K562 (cell line): ENCODE measurements at regions not wholly inside any gene's neighbourhood (a gene's known extent, or its start where the extent isn't known, plus 50 kb on each side); places are given as distances from the start of the nearest gene placed in this dataset. TPM values are rescaled to one million over a fixed set of nuclear protein-coding genes. Genes with fewer than 3 reads are reported as not detected.
A peak's percentile ranks its signal among the peaks of the same experiment; 100 is the strongest.
"Not testable (repeated sequence)": the region's sequence is repeated elsewhere in the genome, so short reads cannot be mapped to it uniquely, and the experiment has no call there.

Experiments
- ATAC-seq: fragments of 200-7000 bp; cut with Tn5 transposase; 3 replicates; pipeline ENCODE4 v1.9.1; 2020; ENCODE audit warnings: moderate library complexity
- BruUV-seq: library from RNA; stranded (reverse); fragments of 400-500 nt; replicated peaks from 2 replicates; lab custom pipeline; 2021; lab: Mats Ljungman, UMichigan
- CTCF ChIA-PET: fragments of 300-600 bp; formaldehyde crosslinking; extraction: SDS; loops from one replicate; lab custom pipeline; 2021; ENCODE audit warnings: low intra/inter-chr PET ratio; lab: Yijun Ruan, JAX
- POLR2A ChIA-PET: fragments of 300-600, 350-650 bp; sonication (Branson Sonifier 250); formaldehyde crosslinking; extraction: SDS; loops from one replicate; lab custom pipeline; 2021; ENCODE audit warnings: antibody characterized with exemption, inconsistent platforms; lab: Yijun Ruan, JAX
- DNase-seq, 4 experiments: peaks; one replicate each; pipeline versions ENCODE4 v3.0.0 to v3.0.0-alpha.2; 2011 to 2018; ENCODE audit warnings: low spot score in 3 of 4, mixed read lengths in 3 of 4; ENCODE audit errors: extremely low read depth in 1 of 4
- FAIRE-seq: peaks from 2 replicates; lab custom pipeline; 2011; peaks lifted over from hg19 to GRCh38; lab: Jason Lieb, UNC
- H2AFZ ChIP-seq: 2 replicates; pipeline ENCODE4 v1.6.0; 2011; ENCODE audit warnings: low read depth, low read length, control low read depth, inconsistent platforms
- H3K27ac ChIP-seq: fragments of 200-600 bp; 3 replicates; pipeline ENCODE4 v1.8.0; 2011; ENCODE audit warnings: low read depth, mild to moderate bottlenecking, control low read depth, inconsistent platforms, low read length, moderate library complexity, mixed read lengths; ENCODE audit errors: extremely low read depth
- H3K27me3 ChIP-seq, 2 experiments: fragments of 300-600 bp in 1 of 2; 2 replicates in 1 of 2; 3 replicates in 1 of 2; pipeline versions ENCODE4 v1.6.0 to v1.8.0; 2011; ENCODE audit warnings: inconsistent platforms in 2 of 2, low read length in 2 of 2, mild to moderate bottlenecking in 1 of 2, mixed read lengths in 1 of 2, moderate library complexity in 1 of 2; ENCODE audit not compliant: control insufficient read depth in 2 of 2, insufficient read depth in 2 of 2
- H3K36me3 ChIP-seq: fragments of 300-600 bp; 3 replicates; pipeline ENCODE4 v1.8.0; 2011; ENCODE audit warnings: mild to moderate bottlenecking, low read length, inconsistent platforms; ENCODE audit not compliant: control insufficient read depth, insufficient read depth
- H3K4me1 ChIP-seq, 2 experiments: fragments of 200-600 bp in 1 of 2; replicated peaks in 1 of 2; 2 replicates in 1 of 2; 3 replicates in 1 of 2; pipeline versions ENCODE4 v1.5.1 to v1.8.0; 2011; ENCODE audit warnings: inconsistent platforms in 2 of 2, low read length in 2 of 2, mild to moderate bottlenecking in 1 of 2, mixed read lengths in 1 of 2, moderate library complexity in 1 of 2; ENCODE audit not compliant: control insufficient read depth in 2 of 2, insufficient read depth in 2 of 2
- H3K4me2 ChIP-seq: 2 replicates; pipeline ENCODE4 v1.6.1; 2011; ENCODE audit warnings: low read length, control low read depth, inconsistent platforms, mixed read lengths; ENCODE audit not compliant: insufficient read depth
- H3K4me3 ChIP-seq: fragments of 200-600 bp; sonication (generic), shearing (Covaris generic); 2 replicates; pipeline ENCODE4 v1.5.1; 2016; ENCODE audit warnings: control low read depth, inconsistent platforms
- H3K79me2 ChIP-seq: fragments of 200-600 bp; 3 replicates; pipeline ENCODE4 v1.8.0; 2011; ENCODE audit warnings: low read length, inconsistent platforms; ENCODE audit not compliant: control insufficient read depth, insufficient read depth
- H3K9ac ChIP-seq, 2 experiments: 2 replicates each; pipeline versions ENCODE4 v1.6.0 to v1.6.1; 2011; ENCODE audit warnings: low read depth in 2 of 2, low read length in 2 of 2, control low read depth in 1 of 2, inconsistent platforms in 1 of 2, mild to moderate bottlenecking in 1 of 2, mixed read lengths in 1 of 2; ENCODE audit not compliant: insufficient read depth in 1 of 2
- H3K9me1 ChIP-seq: one replicate; pipeline ENCODE4 v1.6.0; 2011; ENCODE audit warnings: inconsistent platforms, mild to moderate bottlenecking, low read length, moderate library complexity; ENCODE audit not compliant: control insufficient read depth, insufficient read depth
- H3K9me3 ChIP-seq: replicated peaks from 2 replicates; pipeline ENCODE4 v1.5.1; 2011; ENCODE audit warnings: low read depth, low read length, inconsistent platforms; ENCODE audit not compliant: control insufficient read depth, insufficient read depth
- H4K20me1 ChIP-seq: replicated peaks from 2 replicates; pipeline ENCODE4 v1.6.1; 2011; ENCODE audit warnings: low read length, inconsistent platforms, mixed read lengths; ENCODE audit not compliant: control insufficient read depth, insufficient read depth
- C11orf30 ChIP-seq: fragments of 450-650 bp; IDR thresholded peaks from 2 replicates; pipeline ENCODE4 v1.6.1; 2016; ENCODE audit warnings: low read depth, mild to moderate bottlenecking
- NRF1 ChIP-seq, 2 experiments: fragments of 450-650 bp; IDR thresholded peaks in 1 of 2; conservative IDR thresholded peaks in 1 of 2; 2 replicates each; pipeline ENCODE4 v1.6.1; 2014; ENCODE audit warnings: mild to moderate bottlenecking in 2 of 2
- ZNF316 ChIP-seq: fragments of 450-650 bp; IDR thresholded peaks from 2 replicates; pipeline ENCODE4 v1.6.1; 2016
- WGBS: fragments of 100-300 bp; shearing (Covaris generic); methylation state at CpG from one replicate; pipeline ENCODE4 v1.1.6; 2016; ENCODE audit warnings: low coverage, mixed read lengths; ENCODE audit not compliant: insufficient coverage; ENCODE audit errors: missing lambda C conversion rate; 5-methylcytosine and 5-hydroxymethylcytosine counted together
- in situ Hi-C: fragments of 300-500 bp; cut with MboI; formaldehyde crosslinking; loops from 4 replicates; pipeline ENCODE4 v1.15.0; 2018; ENCODE audit warnings: inconsistent platforms, mixed read lengths
- intact Hi-C: fragments of 100-400 bp; cut with micrococcal nuclease; formaldehyde crosslinking; loops from 2 replicates; pipeline ENCODE4 v1.14.2; 2022
- small RNA-seq: library from RNA; depleted of rRNA; stranded (forward); fragments of <200 nt; gene quantifications from one replicate; pipeline ENCODE3, GENCODE V24; 2014

DNA sequence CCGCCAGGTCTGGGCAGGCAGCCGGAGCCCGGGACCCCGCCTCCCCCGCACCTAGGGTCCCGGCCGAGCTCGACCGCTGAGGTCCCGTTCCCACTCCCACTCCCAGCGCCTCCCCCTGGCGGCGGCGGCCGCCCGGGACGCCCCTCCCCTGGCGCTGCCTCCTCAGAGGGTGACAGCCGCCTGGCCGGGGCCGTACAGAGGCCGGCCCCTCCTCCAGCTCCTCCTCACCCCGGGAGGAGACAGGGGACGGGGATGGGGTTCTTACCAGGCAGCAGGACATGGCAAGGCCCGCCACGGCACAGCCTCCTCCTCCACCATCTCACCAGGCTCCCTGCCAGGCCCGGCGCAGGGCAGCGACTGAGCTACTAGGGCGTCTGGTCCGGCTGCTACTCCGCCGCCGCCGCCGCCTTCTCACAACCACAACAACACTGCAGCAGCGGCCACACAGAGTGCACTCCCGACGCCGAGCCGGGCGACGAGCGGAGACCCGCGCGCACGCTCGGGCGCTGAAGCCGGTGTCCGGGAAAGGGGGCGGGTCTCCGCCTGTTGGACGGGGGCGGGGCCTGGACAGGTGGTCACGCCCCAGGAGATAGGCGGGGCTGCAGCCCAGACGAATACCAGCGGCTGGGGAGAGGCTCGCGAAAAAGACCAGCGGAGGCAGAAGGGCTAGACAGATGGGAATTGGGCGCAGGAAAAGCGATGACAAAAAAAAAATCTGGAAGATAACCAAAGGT is 110.3 kb downstream of the POTEB2 start:
- H3K9me3 ChIP-seq, H3K79me2 ChIP-seq, FAIRE-seq, CTCF ChIA-PET, H3K4me3 ChIP-seq, H3K4me2 ChIP-seq, in situ Hi-C loops, POLR2A ChIA-PET, H2AFZ ChIP-seq, H3K27ac ChIP-seq, intact Hi-C loops, H3K9ac ChIP-seq, H3K36me3 ChIP-seq, H3K4me1 ChIP-seq, H3K27me3 ChIP-seq, BruUV-seq, DNase-seq, H3K9me1 ChIP-seq, H4K20me1 ChIP-seq: not testable (repeated sequence)
- WGBS = 1% methylated on average over 11 of the region's 65 CpGs
- peak; percentile 72 to 77 for TF ChIP-seq NRF1 (conservative IDR thresholded peaks at IDR 0.05 in 1 of 2, IDR thresholded peaks at IDR 0.05 in 1 of 2)
- ATAC-seq = peak; percentile 89

DNA sequence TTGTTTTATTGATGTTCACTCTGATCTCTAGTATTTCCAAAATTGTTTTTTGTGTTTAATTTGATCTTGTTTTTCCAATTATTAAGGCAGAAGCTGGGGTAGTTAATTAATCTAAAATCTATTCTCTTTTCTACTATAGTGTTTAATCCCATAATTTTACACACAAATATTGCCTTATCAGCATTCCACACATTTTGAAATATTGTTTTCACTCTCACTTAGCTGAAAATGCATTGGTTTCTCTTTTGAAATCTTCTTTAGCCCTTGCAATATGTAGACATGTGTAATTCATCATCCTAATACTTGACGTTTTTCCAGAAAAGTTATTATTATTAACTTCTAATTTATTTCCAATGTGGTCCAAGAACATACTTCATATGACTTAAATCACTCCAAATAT is 132.6 kb downstream of the POTEB2 start:
- H3K4me3 ChIP-seq, H3K9me1 ChIP-seq, H3K4me2 ChIP-seq, POLR2A ChIA-PET, ATAC-seq, H3K27me3 ChIP-seq, H3K36me3 ChIP-seq, H2AFZ ChIP-seq, DNase-seq, intact Hi-C loops, H3K9me3 ChIP-seq, FAIRE-seq, H3K9ac ChIP-seq, H3K27ac ChIP-seq, BruUV-seq, H3K4me1 ChIP-seq, CTCF ChIA-PET, H4K20me1 ChIP-seq, H3K79me2 ChIP-seq: not testable (repeated sequence)
- 0% methylated on average over 1 of the region's 1 CpG for WGBS
- peak; percentile 53 for TF ChIP-seq ZNF316
- TF ChIP-seq C11orf30 = 0 out of 2 replicates have a peak, but pooled peaks have one; percentile 7
- in situ Hi-C loops = loop anchor here (10.0 kb wide), 1 partner anchor 79 kb away; no protein-coding TSS in a partner anchor

Small RNA genes in the stretch of these regions (small RNA-seq; reads per million reads assigned to genes)
- gene RNU6-498P = not detected
